ENCODE measurements at regions not wholly inside any gene's neighbourhood (a gene's known extent, or its start where the extent isn't known, plus 50 kb on each side); places are given as distances from the start of the nearest gene placed in this dataset.
"Not testable (repeated sequence)": the region's sequence is repeated elsewhere in the genome, so short reads cannot be mapped to it uniquely, and the experiment has no call there.

GRCh38 chr2:194946826-194947225 lies 710.2 kb upstream of the SLC39A10 start:
- DNase-seq (ENCODE audit: low spot score), result no peak

- DNase-seq (ENCODE audit: low spot score), result no peak
Observed at GRCh38 chr2:194938066-194938465, 719.0 kb upstream of the SLC39A10 start.

GRCh38 chr2:194927489-194927888 lies 729.5 kb upstream of the SLC39A10 start:
- no peak for DNase-seq (ENCODE audit: low spot score)

- DNase-seq (ENCODE audit: low spot score), result no peak
Observed at GRCh38 chr2:194926873-194927272, 730.2 kb upstream of the SLC39A10 start.

GRCh38 chr2:194925742-194926141 lies 731.3 kb upstream of the SLC39A10 start:
- no peak for DNase-seq (ENCODE audit: low spot score)

- no peak for DNase-seq (ENCODE audit: low spot score)
Observed at GRCh38 chr2:194917519-194917918, 739.5 kb upstream of the SLC39A10 start.

- DNase-seq (ENCODE audit: low spot score), result no peak
Observed at GRCh38 chr2:194915485-194915884, 741.5 kb upstream of the SLC39A10 start.

- DNase-seq (ENCODE audit: low spot score), result no peak
Observed at GRCh38 chr2:194907569-194907968, 749.5 kb upstream of the SLC39A10 start.

- no peak for DNase-seq (ENCODE audit: low spot score)
Observed at GRCh38 chr2:194896871-194897270, 760.2 kb upstream of the SLC39A10 start.

GRCh38 chr2:194883711-194884110 lies 773.3 kb upstream of the SLC39A10 start:
- DNase-seq (ENCODE audit: low spot score), result no peak

GRCh38 chr2:194870974-194871535 lies 786.0 kb upstream of the SLC39A10 start:
- DNase-seq (ENCODE audit: low spot score), result no peak

GRCh38 chr2:194867328-194867727 lies 789.7 kb upstream of the SLC39A10 start:
- no peak for DNase-seq (ENCODE audit: low spot score)

GRCh38 chr2:194854941-194855340 lies 802.1 kb upstream of the SLC39A10 start:
- DNase-seq (ENCODE audit: low spot score), result no peak

- DNase-seq (ENCODE audit: low spot score), result no peak
Observed at GRCh38 chr2:194842871-194843270, 814.2 kb upstream of the SLC39A10 start.

GRCh38 chr2:194834371-194834770 lies 822.7 kb upstream of the SLC39A10 start:
- not testable (repeated sequence) for DNase-seq (ENCODE audit: low spot score)

GRCh38 chr2:194826241-194826640 lies 830.8 kb upstream of the SLC39A10 start:
- DNase-seq (ENCODE audit: low spot score), result no peak

GRCh38 chr2:194824450-194824849 lies 832.6 kb upstream of the SLC39A10 start:
- no peak for DNase-seq (ENCODE audit: low spot score)

- DNase-seq (ENCODE audit: low spot score), result no peak
Observed at GRCh38 chr2:194822657-194823056, 834.4 kb upstream of the SLC39A10 start.

GRCh38 chr2:194822097-194822496 lies 834.9 kb upstream of the SLC39A10 start:
- no peak for DNase-seq (ENCODE audit: low spot score)

GRCh38 chr2:194819367-194819766 lies 837.7 kb upstream of the SLC39A10 start:
- no peak for DNase-seq (ENCODE audit: low spot score)

GRCh38 chr2:194815475-194815874 lies 841.6 kb upstream of the SLC39A10 start:
- DNase-seq (ENCODE audit: low spot score), result no peak

GRCh38 chr2:194802589-194802988 lies 854.4 kb upstream of the SLC39A10 start:
- DNase-seq (ENCODE audit: low spot score), result no peak

- not testable (repeated sequence) for DNase-seq (ENCODE audit: low spot score)
Observed at GRCh38 chr2:194787071-194787470, 870.0 kb upstream of the SLC39A10 start.

- not testable (repeated sequence) for DNase-seq (ENCODE audit: low spot score)
Observed at GRCh38 chr2:194771394-194771793, 885.6 kb upstream of the SLC39A10 start.

GRCh38 chr2:194769030-194769429 lies 888.0 kb upstream of the SLC39A10 start:
- no peak for DNase-seq (ENCODE audit: low spot score)

Data from HuH-7 (cell line).